Urinary bladder (tissue), 3 donors: ENCODE measurements at regions not wholly inside any gene's neighbourhood (a gene's known extent, or its start where the extent isn't known, plus 50 kb on each side); places are given as distances from the start of the nearest gene placed in this dataset.
"Not testable (repeated sequence)": the region's sequence is repeated elsewhere in the genome, so short reads cannot be mapped to it uniquely, and the experiment has no call there.

Experiments
- DNase-seq: peaks from one replicate; pipeline ENCODE4 v3.0.0-alpha.2; 2015; ENCODE audit errors: extremely low spot score
- H3K27ac ChIP-seq: one replicate; pipeline ENCODE4 v1.5.1; 2013; ENCODE audit warnings: low read depth, mild to moderate bottlenecking, moderate library complexity
- H3K36me3 ChIP-seq: one replicate; pipeline ENCODE4 v1.6.1; 2013; ENCODE audit warnings: mild to moderate bottlenecking, moderate library complexity; ENCODE audit not compliant: insufficient read depth
- H3K4me1 ChIP-seq: one replicate; pipeline ENCODE4 v1.6.1; 2013; ENCODE audit warnings: mild to moderate bottlenecking, moderate library complexity; ENCODE audit not compliant: insufficient read depth
- H3K4me3 ChIP-seq: one replicate; pipeline ENCODE4 v1.5.1; 2013; ENCODE audit warnings: low read depth, low read length
- WGBS: extraction: QIAGEN DNeasy Blood & Tissue Kit; methylation state at CpG from one replicate; pipeline ENCODE4 v1.1.7; 2013; 5-methylcytosine and 5-hydroxymethylcytosine counted together
- donor health status: healthy with polysubstance abuse.
- donor health status: healthy.

GRCh38 chr1:229863651-229864545 lies 203.1 kb upstream of the GALNT2 start:
- Histone ChIP-seq H3K27ac (no peak overlapping the region), H3K4me3 (no peak overlapping the region), H3K36me3 (no peaks in the 10 kb centered on the region), H3K4me1 (no peaks in the 10 kb centered on the region)
- 62% methylated on average over 16 of the region's 16 CpGs for WGBS
- DNase-seq: no peak

- 91% methylated on average over 15 of the region's 15 CpGs for WGBS
- no peak for DNase-seq
- Histone ChIP-seq H3K4me3 (no peak overlapping the region), H3K36me3 (no peaks in the 10 kb centered on the region), H3K27ac (no peak overlapping the region), H3K4me1 (no peaks in the 10 kb centered on the region)
Observed at GRCh38 chr1:229864686-229865230, 202.3 kb upstream of the GALNT2 start.

GRCh38 chr1:229865321-229865720 lies 201.7 kb upstream of the GALNT2 start:
- not testable (repeated sequence) for H3K4me1 ChIP-seq, H3K27ac ChIP-seq, H3K36me3 ChIP-seq, H3K4me3 ChIP-seq, DNase-seq
- 94% methylated on average over 28 of the region's 32 CpGs for WGBS

GRCh38 chr1:229867726-229868125 lies 199.3 kb upstream of the GALNT2 start:
- DNase-seq: no peak

GRCh38 chr1:229869240-229869639 lies 197.8 kb upstream of the GALNT2 start:
- Histone ChIP-seq H3K4me1 (no peaks in the 10 kb centered on the region), H3K4me3 (no peak overlapping the region), H3K27ac (no peak overlapping the region), H3K36me3 (no peaks in the 10 kb centered on the region)
- 42% methylated on average over 1 of the region's 1 CpG for WGBS
- no peak for DNase-seq

More at GRCh38 chr1:229867726-229868125, 199.3 kb upstream of the GALNT2 start:
- WGBS: 93% methylated on average over 3 of the region's 3 CpGs
- Histone ChIP-seq H3K36me3 (no peaks in the 10 kb centered on the region), H3K4me3 (no peak overlapping the region), H3K4me1 (no peaks in the 10 kb centered on the region), H3K27ac (no peak overlapping the region)

- H3K4me3 ChIP-seq: no peak overlapping the region
- 45% methylated on average over 4 of the region's 4 CpGs for WGBS
- H3K27ac ChIP-seq: no peak overlapping the region
- no peaks in the 10 kb centered on the region for H3K4me1 ChIP-seq
- no peak for DNase-seq
- H3K36me3 ChIP-seq: no peaks in the 10 kb centered on the region
Observed at GRCh38 chr1:229869687-229870086, 197.4 kb upstream of the GALNT2 start.

GRCh38 chr1:229870381-229870780 lies 196.7 kb upstream of the GALNT2 start:
- H3K4me3 ChIP-seq: no peak overlapping the region
- no peak for DNase-seq
- WGBS: 89% methylated on average over 2 of the region's 2 CpGs

GRCh38 chr1:229871078-229871676 lies 195.9 kb upstream of the GALNT2 start:
- 83% methylated on average over 9 of the region's 9 CpGs for WGBS
- Histone ChIP-seq H3K4me1 (no peaks in the 10 kb centered on the region), H3K36me3 (no peaks in the 10 kb centered on the region), H3K27ac (no peak overlapping the region), H3K4me3 (no peak overlapping the region)
- DNase-seq: no peak

More at GRCh38 chr1:229870381-229870780, 196.7 kb upstream of the GALNT2 start:
- Histone ChIP-seq H3K4me1 (no peaks in the 10 kb centered on the region), H3K36me3 (no peaks in the 10 kb centered on the region), H3K27ac (no peak overlapping the region)

GRCh38 chr1:229874136-229874535 lies 192.9 kb upstream of the GALNT2 start:
- H3K27ac ChIP-seq: no peak overlapping the region
- no peaks in the 10 kb centered on the region for H3K36me3 ChIP-seq
- no peak for DNase-seq
- no peaks in the 10 kb centered on the region for H3K4me1 ChIP-seq
- no peak overlapping the region for H3K4me3 ChIP-seq
- 78% methylated on average over 3 of the region's 3 CpGs for WGBS

GRCh38 chr1:229874609-229875008 lies 192.4 kb upstream of the GALNT2 start:
- 82% methylated on average over 2 of the region's 2 CpGs for WGBS

GRCh38 chr1:229875086-229875485 lies 192.0 kb upstream of the GALNT2 start:
- WGBS: 81% methylated on average over 4 of the region's 4 CpGs
- Histone ChIP-seq H3K27ac (no peak overlapping the region), H3K4me1 (no peaks in the 10 kb centered on the region), H3K4me3 (no peak overlapping the region), H3K36me3 (no peaks in the 10 kb centered on the region)
- DNase-seq: no peak

More at GRCh38 chr1:229874609-229875008, 192.4 kb upstream of the GALNT2 start:
- H3K36me3 ChIP-seq: no peaks in the 10 kb centered on the region
- no peak overlapping the region for H3K27ac ChIP-seq
- no peaks in the 10 kb centered on the region for H3K4me1 ChIP-seq
- DNase-seq: no peak
- no peak overlapping the region for H3K4me3 ChIP-seq

GRCh38 chr1:229879746-229880145 lies 187.3 kb upstream of the GALNT2 start:
- 69% methylated on average over 3 of the region's 3 CpGs for WGBS
- no peak overlapping the region for H3K4me3 ChIP-seq
- H3K36me3 ChIP-seq: no peaks in the 10 kb centered on the region
- H3K4me1 ChIP-seq: no peaks in the 10 kb centered on the region
- DNase-seq: no peak
- H3K27ac ChIP-seq: no peak overlapping the region

- WGBS: 81% methylated on average over 15 of the region's 15 CpGs
Observed at GRCh38 chr1:229880271-229881170, 186.5 kb upstream of the GALNT2 start.

More at GRCh38 chr1:229880271-229881170, 186.5 kb upstream of the GALNT2 start:
- no peak overlapping the region for H3K4me3 ChIP-seq
- no peaks in the 10 kb centered on the region for H3K36me3 ChIP-seq
- no peaks in the 10 kb centered on the region for H3K4me1 ChIP-seq
- no peak overlapping the region for H3K27ac ChIP-seq
- no peak for DNase-seq
